Activated T-cell treated with anti-CD3 and anti-CD28 coated beads for 48 hours (primary cell): ENCODE measurements at regions not wholly inside any gene's neighbourhood (a gene's known extent, or its start where the extent isn't known, plus 50 kb on each side); places are given as distances from the start of the nearest gene placed in this dataset.
"Not testable (repeated sequence)": the region's sequence is repeated elsewhere in the genome, so short reads cannot be mapped to it uniquely, and the experiment has no call there.

Source experiments
- DNase-seq: peaks from one replicate; pipeline ENCODE4 v3.0.0-alpha.2; 2020; ENCODE audit warnings: low read depth

DNA sequence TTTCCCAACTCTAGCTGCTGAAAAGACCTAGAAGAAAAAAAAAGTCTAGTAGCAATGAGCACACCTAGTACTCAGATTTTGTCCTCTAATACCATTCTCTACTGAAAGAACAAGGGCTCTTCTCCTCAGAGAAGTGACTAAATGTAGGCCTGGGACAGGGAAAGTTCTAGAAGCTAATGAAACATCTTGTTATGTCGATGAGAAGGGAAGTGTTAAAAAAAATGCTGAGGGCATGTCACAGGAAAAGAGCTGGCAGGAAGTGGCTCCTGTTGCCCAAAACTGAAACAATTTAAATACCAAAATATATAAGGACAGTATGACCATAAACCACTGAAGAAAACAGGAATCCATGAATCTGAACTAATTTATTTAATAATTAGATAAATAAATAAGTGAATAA, 581.4 kb upstream of the TBL1XR1 start:
- no peak for DNase-seq

GRCh38 chr3:177781686-177782161, 584.4 kb upstream of the TBL1XR1 start:
- DNase-seq = no peak

- no peak for DNase-seq
Measured at GRCh38 chr3:177783338-177783737, 586.1 kb upstream of the TBL1XR1 start.

GRCh38 chr3:177783767-177784166, 586.5 kb upstream of the TBL1XR1 start:
- no peak for DNase-seq

DNA sequence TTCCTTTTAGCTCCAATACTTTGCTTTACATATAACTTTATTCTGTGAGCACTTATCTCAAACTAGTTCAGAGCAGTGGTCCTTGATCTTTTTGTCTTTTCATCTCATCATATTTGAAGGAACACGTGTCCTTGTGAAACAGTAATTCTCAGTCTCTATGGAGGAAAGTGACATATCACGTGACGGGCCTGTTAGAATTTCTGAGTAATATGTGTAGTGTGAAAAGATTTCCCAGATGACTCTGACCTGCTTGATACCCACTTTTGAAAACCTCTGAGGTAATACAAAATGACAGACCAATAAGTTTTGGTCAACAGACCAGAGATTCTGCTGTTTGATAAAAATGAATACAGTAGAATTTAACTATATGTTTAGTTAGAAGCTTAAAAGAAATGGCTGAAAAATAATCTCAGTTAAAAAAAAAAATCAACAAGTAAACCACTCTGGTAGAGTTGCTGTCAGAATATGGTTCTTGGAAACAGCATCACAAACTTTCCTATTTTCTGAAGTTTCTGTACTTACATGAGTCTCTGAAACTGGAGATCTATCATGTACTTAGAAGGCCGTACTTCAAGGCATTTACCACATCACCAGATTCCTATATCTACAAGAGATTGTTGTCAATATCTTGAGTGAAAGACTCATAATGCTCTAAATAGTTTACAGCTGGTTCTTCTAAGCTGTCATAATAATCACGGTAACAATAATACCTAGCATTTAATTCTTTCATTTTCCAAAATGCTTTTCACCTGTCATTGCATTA, 590.2 kb upstream of the TBL1XR1 start:
- no peak for DNase-seq

DNA sequence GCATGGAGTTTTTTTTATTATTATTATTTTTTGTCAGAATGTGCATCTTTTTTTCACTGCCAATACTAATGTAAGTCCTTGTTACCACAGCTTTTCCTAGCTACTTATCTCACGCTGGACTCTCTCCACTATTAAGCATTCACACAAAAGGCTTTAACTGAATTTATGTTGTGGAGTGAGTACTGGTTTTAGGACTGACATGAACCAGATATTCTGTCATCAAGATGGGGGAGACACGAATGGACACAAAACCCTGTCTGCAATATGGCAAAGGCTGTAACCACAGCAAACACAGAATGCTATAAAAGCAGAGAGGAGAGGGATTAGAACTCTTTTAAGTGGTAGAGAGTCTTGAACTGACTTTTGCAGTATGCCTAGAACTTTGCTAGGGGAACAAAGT, 592.2 kb upstream of the TBL1XR1 start:
- DNase-seq = no peak

DNA sequence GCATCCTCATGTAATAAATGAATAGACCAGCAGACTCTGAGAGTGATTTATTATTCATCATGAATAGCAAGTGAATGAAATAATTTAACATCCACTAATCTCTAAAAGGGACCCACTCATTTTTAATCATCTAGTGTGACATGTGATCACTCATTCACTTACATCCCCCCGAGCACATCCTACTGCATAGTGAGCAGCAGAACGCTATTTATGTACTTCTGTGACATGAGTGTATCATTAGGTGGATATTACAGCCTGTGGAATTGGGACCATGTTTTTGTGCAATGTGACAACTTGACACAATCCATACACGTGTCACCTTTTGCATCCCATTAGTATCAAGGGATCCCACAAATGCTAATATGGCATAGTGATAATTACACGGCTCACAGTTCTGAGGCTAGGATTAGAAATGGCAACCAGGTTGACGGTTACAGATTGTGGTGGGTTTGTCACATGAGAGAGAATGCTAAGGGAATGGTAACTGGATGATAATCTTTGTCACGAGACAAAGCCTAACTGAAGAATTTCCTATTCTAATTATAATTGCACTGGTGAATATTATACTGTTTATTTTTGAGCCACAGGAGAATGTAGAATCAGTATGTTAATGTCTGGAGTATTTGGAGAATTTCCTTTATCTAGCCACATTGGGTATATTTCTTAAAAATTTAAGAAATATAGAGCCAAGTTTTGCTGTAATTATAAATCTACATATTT, 595.2 kb upstream of the TBL1XR1 start:
- DNase-seq = no peak

GRCh38 chr3:177793451-177793850, 596.2 kb upstream of the TBL1XR1 start:
- DNase-seq = no peak

- no peak for DNase-seq
Measured at GRCh38 chr3:177795216-177795615, 597.9 kb upstream of the TBL1XR1 start.

DNA sequence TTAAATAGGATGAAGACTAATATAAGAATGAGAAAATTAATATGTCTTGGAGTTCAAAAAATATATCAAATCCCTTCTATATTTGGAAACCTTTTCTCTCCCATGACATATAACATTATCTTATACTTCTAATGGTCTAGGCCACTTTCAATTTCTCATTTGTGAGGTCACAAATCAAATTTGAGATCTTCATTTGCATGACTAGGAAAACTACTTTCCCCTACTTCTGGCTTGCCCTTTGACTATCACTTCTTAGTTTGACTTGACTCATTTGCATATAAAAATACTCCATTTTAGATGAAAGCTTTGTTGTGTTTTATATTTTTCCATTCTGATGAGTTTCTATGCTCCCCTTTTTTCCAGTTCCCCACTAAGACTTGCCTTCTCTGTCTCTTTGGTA, 598.6 kb upstream of the TBL1XR1 start:
- no peak for DNase-seq

DNA sequence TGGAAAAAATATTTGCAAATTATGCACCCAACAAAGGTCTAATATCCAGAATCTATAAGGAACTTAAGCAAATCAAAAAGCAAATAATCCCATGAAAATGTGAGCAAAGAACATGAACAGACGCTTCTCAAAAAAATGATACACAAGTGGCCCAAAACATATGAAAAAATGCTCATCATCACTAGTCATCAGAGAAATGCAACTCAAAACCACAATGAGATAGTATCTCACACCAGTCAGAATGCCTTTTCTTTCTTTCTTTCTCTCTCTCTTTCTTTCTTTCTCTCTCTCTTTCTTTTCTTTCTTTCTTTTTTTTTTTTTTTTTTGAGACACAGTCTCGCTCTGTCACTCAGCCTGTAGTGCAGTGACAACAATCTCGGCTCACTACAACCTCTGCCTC, 602.9 kb upstream of the TBL1XR1 start:
- DNase-seq = not testable (repeated sequence)

- DNase-seq = no peak
Measured at GRCh38 chr3:177800561-177800960, 603.3 kb upstream of the TBL1XR1 start.

DNA sequence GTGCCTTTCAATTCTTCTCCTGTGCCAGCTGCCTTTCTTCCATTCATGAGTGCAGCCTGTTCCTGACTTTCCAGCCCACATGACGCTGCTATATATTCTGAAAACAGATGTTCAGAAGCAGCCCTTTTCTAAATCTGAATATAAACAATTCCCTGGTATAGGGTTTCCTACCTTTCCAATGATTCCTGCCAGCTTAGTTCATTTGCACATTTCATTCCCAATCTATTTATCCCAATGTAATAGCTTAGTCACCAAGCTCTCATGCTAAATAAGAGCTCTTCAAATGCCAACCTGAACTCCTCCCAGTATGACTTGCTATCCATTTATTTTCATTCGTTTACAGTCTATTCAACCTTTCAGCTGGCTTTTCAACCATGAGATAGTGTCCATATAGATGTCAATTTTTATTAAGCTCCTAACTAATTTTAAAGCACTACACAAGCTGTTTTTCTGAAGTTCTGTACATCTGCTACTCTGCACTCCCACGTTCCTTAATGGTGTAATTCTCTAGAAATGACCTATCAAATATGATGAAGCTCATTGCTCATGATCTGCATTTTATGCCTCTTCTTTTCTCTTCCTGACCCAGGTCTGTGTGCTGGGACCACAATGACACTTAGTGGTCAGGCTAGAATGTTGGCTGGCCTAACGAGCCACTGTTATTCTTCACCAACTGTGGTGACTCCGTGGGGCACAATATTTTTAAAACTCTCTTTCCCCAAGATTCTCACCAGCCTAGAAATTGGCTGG, 605.0 kb upstream of the TBL1XR1 start:
- DNase-seq = no peak

DNA sequence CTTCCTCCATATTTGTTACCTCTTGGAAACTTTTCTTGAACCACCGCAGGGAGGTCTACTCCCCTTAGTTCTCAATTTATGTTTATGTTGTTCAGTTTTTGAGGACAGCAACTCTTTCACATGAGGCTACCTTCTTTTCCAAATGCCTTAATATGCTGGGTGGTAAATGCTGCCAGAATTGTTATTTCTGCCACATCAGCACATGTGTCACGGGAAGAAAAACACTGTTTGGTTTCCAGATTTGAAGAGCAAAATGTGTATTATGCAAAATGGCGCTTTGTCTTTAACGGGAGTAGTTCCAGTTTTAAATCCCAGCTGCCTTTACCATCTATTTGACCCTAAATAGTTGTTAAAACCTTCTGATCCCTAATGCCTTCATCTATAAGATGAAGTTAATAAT, 606.2 kb upstream of the TBL1XR1 start:
- DNase-seq = no peak

GRCh38 chr3:177804032-177804431, 606.8 kb upstream of the TBL1XR1 start:
- DNase-seq = no peak

DNA sequence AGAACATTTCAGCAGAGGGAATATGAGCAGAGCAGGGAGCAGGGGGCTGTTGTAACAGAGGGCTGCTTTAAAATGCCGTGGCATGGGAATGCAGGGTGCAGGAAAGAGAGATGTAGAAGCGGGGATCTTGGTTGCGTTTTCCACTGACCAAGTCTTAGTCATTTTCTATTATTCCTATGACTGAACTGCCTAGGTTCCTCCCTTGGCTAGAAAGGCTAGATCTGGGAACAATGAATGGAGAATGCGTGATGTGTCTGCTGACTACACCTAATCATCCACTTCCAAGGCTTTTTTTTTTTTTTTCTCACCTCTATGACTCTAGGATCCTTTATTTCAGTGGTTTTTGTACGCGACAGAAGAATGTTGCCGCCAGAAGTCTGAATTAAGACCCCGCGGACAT, 607.4 kb upstream of the TBL1XR1 start:
- no peak for DNase-seq

- DNase-seq = no peak
Measured at GRCh38 chr3:177807150-177807875, 610.0 kb upstream of the TBL1XR1 start.

- DNase-seq = not testable (repeated sequence)
Measured at GRCh38 chr3:177808928-177809478, 611.7 kb upstream of the TBL1XR1 start.

DNA sequence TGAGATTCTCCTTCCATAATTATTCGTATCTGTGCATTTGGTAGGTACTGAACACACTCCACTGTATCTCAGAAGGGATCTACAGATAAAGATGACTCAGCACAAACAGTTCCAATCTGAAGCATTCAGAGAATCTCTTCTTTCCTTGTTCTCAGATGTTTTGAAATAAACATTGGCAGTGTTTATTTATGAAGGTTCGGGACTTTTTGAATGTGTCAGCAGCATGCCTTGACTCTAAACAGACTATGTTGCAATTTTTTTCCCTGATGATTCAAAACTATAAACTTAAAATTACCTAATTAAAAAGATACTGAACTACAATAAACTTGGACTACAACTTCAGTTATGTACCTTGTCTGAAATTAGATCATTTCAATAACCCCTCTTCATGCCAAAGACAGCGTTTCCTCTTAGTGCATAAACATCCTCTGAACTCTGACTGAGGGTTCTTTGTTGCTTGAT, 612.9 kb upstream of the TBL1XR1 start:
- DNase-seq = no peak

GRCh38 chr3:177811112-177811511, 613.8 kb upstream of the TBL1XR1 start:
- no peak for DNase-seq

- DNase-seq = no peak
Measured at GRCh38 chr3:177811835-177812234, 614.6 kb upstream of the TBL1XR1 start.

GRCh38 chr3:177812492-177812891, 615.2 kb upstream of the TBL1XR1 start:
- no peak for DNase-seq
